NCI-H2227 (cell line): ENCODE measurements at regions not wholly inside any gene's neighbourhood (a gene's known extent, or its start where the extent isn't known, plus 50 kb on each side); places are given as distances from the start of the nearest gene placed in this dataset.
"Not testable (repeated sequence)": the region's sequence is repeated elsewhere in the genome, so short reads cannot be mapped to it uniquely, and the experiment has no call there.

Source experiments
- DNase-seq: peaks from one replicate; lab custom pipeline; 2025; ENCODE audit not compliant: unreplicated experiment; lab: John Stamatoyannopoulos, UW

DNA sequence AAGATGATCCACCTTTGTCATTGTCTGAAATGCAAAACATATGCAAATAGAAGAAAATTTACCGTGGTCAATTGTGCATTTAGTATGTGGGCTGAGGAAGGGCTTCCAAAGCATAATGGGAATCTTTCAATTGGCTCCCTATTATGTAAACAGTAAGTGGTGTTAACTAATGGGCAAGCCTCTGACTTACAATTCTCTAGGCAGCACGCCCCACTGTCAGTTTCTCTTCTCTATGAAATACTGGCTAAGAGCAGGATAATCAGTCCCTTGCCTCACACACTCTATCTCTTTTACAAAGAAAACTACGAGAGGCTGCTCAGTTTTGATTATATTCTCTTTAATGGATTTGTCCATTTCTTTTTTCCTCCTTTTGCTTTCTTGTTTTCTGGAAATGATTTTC, 1272.6 kb downstream of the PCDH19 start:
- DNase-seq, result no peak

DNA sequence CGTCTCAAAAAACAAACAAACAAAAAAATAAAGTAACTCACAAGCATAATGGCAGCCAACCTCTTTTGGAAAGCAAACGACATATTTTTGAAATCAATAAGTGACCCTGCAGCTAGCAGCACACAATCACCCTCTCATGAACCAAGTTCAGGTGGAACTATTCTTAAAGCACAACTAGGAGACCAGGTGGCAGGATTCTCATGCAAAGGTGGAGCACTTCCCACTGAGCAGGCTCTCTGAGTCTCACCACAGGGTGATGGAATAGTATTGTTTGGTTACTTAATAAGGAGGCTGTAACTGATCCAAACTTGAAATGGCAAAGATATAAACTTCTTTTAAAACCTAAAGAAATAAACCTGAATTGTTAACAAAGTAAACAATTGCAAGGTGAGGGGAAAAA, 1293.1 kb downstream of the PCDH19 start:
- no peak for DNase-seq

DNA sequence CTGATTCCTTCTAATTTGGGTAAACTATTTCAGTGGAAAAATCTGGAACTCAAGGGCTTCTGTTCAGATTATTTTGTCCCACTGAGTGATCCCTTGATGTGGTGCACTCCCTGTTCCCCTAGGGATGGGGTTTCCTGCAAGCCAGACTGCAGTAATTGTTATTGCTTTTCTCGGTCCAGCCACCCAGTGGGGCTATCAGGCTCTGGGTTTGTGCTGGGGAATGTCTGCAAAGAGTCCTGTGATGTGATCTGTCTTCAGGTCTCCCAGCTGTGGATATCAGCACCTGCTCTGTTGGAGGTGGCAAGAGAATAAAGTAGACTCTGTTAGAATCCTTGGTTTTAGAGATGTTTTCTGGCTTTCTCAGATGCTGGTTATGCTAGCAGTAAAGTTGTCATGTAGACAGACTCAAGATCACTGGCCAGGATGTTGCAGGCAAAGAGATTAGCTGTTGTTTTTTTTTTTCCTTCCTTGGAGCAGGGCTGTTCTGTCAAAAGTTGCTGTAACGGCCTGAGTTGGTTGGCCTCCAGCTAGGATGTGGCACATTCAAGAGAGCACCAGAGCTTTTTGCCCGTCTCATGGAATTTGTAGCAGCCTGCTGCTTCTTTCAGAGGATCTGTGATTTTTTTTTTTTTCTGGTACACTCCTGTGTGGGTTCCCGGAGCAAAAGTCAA, 1314.0 kb downstream of the PCDH19 start:
- DNase-seq, result no peak

DNA sequence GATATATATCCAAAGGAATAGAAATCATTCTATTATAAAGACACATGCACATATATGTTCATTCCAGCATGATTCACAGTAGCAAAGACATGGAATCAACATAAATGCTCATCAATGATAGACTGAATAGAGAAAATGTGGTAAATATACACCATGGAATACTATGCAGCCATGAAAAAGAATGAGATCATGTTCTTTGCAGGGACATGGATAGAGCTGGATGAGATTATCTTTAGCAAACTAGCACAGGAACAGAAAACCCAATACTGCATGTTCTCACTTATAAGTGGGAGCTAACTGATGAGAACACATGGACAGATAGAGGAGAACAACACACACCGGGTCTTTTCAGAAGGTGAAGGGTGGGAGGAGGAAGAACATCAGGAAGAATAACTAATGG, 1318.6 kb downstream of the PCDH19 start:
- no peak for DNase-seq

DNA sequence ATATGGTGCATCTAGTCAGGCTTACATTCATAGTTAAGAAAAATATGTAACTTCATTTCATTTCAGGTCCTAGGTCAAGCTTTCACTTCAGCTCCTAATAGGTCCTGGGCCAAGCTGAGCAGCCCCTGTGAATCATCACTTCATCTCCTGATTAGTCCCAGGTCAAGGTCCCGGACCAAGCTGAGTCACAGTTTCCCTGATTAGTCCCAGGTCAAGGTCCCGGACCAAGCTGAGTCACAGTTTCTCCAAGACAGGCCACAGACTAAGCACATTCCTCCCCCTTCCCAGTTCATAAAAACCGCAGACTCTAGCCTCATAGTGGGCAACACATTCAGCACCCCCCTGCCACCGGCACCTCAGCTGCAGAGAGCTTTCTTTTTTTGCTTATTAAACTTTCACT, 1331.8 kb downstream of the PCDH19 start:
- no peak for DNase-seq

DNA sequence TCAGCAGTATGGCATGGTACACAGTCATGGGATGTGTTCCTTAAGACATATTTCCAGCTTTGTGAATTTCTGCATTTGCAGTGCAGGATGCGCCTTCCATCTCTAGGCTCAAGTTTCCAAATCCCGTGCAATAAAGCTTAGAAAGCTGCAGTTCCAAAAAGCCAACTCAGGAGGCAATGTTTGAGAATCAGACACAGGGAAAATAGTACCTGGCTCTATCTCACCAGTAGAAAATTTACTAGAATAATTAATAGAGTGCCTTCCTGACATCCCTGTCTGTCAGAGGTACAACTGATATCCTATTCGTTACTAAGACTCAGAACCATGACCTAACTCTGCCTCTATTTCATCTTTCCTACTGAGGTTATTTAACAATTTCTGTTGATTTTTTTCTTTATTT, 1333.0 kb downstream of the PCDH19 start:
- DNase-seq, result no peak

DNA sequence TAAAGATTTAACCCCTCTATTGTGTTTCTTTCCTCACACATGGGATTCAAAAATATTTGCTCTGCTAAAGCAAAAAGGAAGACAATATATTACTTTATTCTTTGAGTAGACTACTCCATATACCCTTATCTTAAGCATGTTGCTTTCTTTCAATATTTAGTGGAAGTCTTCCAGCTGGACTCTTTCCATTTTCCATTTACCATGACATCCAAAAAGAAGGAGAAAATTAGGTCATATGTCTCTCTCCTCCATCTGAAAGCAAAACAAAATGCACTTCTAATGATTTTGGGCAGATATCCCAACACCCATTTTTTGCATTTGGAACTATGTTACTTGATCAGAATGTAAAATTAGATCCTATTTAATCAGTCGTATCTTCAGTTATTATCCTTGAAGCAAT, 1336.5 kb downstream of the PCDH19 start:
- no peak for DNase-seq

DNA sequence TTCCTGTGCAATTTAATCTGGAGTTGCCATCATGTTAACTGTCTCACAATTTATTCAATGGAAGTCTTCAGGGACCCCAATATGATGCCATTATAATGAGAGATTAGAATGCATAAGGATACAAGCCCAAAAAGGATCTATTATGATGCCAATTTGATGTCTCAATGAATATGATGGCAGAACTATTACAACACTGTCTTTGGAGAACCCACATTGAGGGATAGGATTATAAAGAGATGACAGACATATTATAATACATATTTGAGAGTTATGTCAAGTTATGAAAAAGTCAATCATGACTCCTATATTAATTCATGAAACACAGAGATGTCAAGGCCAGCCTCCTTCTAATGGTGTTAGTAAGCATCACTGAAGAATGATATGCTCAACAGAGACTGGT, 1358.4 kb downstream of the PCDH19 start:
- no peak for DNase-seq

DNA sequence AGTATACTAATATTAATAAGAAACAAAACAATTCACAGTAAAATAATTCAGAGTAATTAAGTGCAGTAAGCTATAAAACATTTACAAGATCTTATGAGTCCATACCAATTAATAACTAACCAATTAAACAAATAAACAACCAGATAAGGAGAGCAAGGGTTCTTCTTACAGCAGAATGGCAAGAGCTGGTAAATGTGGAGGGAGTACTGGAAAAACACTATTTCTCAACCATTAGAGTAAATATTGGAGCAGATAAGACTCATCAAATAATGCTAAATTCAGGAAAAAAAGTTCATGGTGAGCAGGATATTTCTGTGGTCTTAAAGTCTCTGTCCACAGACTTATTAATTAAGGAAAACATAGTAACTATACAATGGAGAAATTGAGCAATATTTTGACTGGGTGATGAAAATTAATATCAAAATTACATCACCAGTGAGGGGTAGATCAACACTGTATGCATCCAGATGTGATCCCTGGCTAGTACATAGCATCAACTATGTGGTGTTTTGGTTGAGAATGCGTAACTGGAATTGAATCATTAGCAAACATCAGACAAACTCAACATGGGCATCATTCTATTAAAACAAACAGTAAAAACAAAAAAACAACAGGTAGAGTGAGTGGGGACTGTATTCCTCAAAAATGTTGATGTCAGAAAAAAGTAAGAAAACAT, 1376.7 kb downstream of the PCDH19 start:
- DNase-seq, result no peak

DNA sequence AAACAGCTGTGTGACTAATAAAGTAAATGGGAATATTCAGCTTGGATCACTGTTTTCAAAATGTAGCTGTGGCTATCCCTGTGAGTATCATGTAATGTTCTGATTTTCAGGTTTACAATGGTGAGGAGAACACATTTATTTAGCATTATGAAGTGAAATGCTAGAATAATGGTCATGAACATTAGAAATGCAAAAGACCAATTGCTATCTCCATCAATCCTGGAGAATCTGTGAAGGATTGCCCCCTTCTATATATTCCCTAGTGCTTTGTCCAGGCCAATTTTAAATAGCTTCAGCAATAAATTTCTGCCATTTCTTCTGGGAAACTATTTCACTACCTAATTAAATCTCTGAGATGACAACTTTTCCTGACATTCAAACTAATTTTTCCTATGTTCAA, 1399.1 kb downstream of the PCDH19 start:
- no peak for DNase-seq

DNA sequence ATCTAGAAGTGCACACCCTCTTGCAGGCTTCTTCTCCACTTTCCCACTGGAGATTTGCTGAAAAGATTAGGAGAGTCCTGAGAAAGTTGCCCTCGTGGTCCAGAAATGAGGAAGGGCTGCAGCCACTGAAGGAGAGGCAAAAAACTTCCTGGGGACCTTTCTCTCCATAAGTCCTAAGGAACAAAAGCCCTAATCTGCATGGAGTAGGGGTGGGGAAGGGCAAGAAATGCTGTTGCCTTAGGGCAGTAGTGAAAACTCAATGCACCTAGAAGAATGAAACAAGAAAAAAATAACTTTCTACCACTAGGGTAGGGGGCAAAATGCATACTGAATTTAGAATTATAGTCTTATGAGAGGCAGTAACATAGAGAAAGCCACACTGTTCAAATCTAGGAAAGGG, 1408.8 kb downstream of the PCDH19 start:
- no peak for DNase-seq

DNA sequence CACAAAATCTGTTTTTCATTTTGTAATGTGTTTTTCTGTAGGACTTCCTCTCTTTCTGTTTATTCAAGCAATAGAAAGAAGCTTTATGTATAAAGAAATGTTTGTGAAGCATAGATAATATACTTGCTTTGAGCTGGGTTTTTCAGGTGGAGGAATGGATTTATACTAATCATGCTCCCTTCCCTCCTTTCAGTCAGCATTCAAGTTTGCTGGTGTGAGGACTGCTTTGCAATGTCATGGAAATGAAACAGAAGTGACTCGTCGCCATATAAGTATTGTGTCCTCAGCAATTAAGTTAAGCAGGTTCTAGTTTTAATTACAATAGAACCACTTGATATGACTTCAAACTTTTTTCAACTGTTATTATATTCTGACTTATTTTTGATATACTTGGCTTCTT, 1447.1 kb downstream of the PCDH19 start:
- DNase-seq, result no peak

DNA sequence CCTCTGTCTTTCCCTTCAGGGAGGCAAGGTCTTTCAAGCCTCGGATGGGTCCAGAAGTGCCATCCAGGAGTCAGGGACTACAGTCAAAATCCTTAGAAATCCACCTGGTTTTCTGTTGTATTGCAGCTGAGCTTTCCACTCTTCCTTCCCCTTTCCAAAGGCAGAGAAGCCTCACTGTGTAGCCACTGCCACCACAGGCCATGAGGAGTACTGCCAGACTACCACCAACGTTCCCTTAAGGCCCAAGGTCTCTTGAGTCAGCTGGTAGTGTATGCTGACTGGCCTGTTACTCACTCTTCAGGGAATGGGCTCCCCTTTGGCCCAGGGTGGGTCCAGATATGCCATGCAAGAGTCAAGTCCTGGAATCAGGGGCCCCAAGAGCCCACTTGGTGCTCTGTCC, 1454.1 kb downstream of the PCDH19 start:
- DNase-seq, result no peak

DNA sequence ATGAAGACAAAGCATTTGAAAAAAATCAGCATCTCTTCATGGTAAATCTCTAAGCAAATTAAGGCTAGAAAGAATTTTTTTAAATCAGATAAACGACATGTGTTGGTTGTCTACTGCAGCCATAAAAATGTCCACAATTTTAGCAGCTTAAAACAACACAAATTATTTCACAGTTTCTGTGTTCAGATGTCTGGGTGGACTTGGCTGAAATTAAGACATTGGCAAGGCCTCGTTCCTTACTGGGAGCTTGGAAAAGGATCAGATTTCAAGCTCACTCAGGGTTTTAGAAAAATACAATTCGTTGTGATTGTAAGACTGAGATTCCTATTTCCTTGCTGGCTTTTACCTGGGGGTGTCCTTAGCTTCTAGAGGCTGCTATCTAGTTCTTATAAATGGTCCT, 1470.6 kb downstream of the PCDH19 start:
- no peak for DNase-seq

DNA sequence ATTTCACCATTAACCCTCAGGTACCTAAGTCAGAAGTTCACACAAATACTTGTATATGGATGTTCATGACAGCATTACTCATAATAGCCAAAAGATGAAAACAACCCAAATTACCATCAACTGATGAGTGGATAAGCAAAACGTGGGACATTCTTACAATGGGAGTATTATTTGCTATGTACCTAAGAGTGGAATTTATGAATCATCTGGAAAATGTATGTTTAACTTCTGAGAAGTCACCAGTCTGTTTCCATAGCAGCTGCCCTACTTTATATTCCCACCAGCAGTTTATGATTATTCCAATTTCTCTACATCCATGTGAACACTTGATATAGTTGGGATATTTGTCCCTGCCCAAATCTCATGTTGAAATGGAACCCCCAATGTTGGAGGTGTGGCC, 1478.9 kb downstream of the PCDH19 start:
- DNase-seq, result no peak

DNA sequence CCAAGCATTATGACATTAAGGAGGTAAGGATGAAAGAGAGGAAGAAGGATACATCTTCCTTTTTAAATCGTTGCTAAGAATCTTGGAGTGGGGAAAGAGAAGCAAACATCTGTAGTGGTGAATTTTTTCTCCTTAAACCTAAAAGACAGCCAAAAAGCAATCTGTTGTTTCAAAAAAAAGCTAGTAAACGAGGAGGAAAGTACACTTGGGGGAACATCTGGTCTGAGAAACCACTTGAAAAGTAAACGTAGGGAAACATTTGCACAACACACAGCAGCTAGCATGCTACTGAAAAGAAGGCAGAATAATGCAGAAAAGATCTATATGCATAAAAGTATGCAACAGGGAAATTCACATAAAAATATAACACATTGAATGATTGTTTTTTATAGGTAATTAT, 1485.6 kb downstream of the PCDH19 start:
- no peak for DNase-seq

DNA sequence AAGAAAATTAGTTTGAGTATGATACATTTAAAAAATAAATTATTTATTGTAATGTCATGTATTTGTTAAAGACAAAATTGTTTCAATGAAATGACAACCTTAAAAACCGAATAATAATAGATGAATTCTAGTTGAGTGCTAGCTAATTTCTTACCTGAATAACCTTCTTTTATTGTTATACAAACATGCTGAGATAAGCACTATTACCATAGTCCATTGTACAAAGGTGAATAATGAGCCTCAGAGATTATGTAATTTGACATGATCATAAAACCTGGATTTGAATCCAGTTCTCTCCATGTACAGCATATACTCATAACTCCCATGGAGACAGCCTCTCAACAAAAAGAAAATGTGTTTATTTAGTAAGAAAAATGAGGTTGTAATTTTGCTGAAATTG, 1512.9 kb downstream of the PCDH19 start:
- no peak for DNase-seq

DNA sequence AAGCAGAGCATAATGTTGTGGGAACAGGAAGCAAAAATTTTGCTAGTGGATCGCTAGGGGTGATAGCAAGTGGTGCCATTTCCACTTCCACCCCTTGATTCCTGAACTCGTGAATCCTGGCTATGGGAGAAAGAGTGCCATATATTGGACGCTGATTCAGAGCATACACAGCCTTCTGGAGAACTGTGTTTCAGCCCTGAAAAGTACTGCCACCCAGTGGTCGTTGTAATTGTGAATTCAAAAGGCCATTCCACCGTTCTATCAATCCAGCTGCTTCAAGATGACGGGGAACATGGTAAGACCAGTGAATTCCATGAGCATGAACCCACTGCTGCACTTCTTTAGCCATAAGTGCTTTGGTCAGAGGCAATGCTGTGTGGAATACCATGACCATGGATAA, 1559.4 kb downstream of the PCDH19 start:
- DNase-seq, result not testable (repeated sequence)
